ENCODE measurements at regions not wholly inside any gene's neighbourhood (a gene's known extent, or its start where the extent isn't known, plus 50 kb on each side); places are given as distances from the start of the nearest gene placed in this dataset.

- H3K36me3 ChIP-seq = no peaks in the 10 kb centered on the region
- no peak for DNase-seq (ENCODE audit: low spot score in 2 of 2)
- no peak overlapping the region for H3K27ac ChIP-seq
- H3K4me1 ChIP-seq = no peaks in the 10 kb centered on the region
- intact Hi-C loops (cut with DNase I) = no loop called here
- H3K4me3 ChIP-seq = no peak overlapping the region
- no peak for TF ChIP-seq CTCF (IDR thresholded peaks at IDR 0.05)
- H3K9me3 ChIP-seq = no peaks in the 10 kb centered on the region
- H3K27me3 ChIP-seq = no peaks in the 10 kb centered on the region
These were observed 1237.9 kb downstream of the TECRL start for GRCh38 chr4:63171341-63171740.

GRCh38 chr4:63170923-63171322 lies 1238.3 kb downstream of the TECRL start:
- no peak for TF ChIP-seq CTCF (IDR thresholded peaks at IDR 0.05)
- intact Hi-C loops (cut with DNase I) = no loop called here
- H3K4me1 ChIP-seq = no peaks in the 10 kb centered on the region

GRCh38 chr4:63169836-63170235 lies 1239.4 kb downstream of the TECRL start:
- no peak overlapping the region for H3K4me3 ChIP-seq
- no peaks in the 10 kb centered on the region for H3K4me1 ChIP-seq
- DNase-seq (ENCODE audit: low spot score in 2 of 2) = no peak
- H3K27ac ChIP-seq = no peak overlapping the region
- no peaks in the 10 kb centered on the region for H3K9me3 ChIP-seq
- intact Hi-C loops (cut with DNase I) = no loop called here
- H3K36me3 ChIP-seq = no peaks in the 10 kb centered on the region
- H3K27me3 ChIP-seq = no peaks in the 10 kb centered on the region
- no peak for TF ChIP-seq CTCF (IDR thresholded peaks at IDR 0.05)

More at GRCh38 chr4:63170923-63171322, 1238.3 kb downstream of the TECRL start:
- Histone ChIP-seq H3K9me3 (no peaks in the 10 kb centered on the region), H3K27ac (no peak overlapping the region), H3K36me3 (no peaks in the 10 kb centered on the region), H3K27me3 (no peaks in the 10 kb centered on the region), H3K4me3 (no peak overlapping the region)
- no peak for DNase-seq (ENCODE audit: low spot score in 2 of 2)

- no peaks in the 10 kb centered on the region for H3K27me3 ChIP-seq
- no peaks in the 10 kb centered on the region for H3K4me1 ChIP-seq
- intact Hi-C loops (cut with DNase I) = no loop called here
- H3K9me3 ChIP-seq = no peaks in the 10 kb centered on the region
- H3K4me3 ChIP-seq = no peak overlapping the region
- no peak for DNase-seq (ENCODE audit: low spot score in 2 of 2)
- H3K36me3 ChIP-seq = no peaks in the 10 kb centered on the region
- no peak for TF ChIP-seq CTCF (IDR thresholded peaks at IDR 0.05)
- no peak overlapping the region for H3K27ac ChIP-seq
These were observed 1253.7 kb downstream of the TECRL start for GRCh38 chr4:63155561-63155960.

GRCh38 chr4:63123441-63123840 lies 1285.8 kb downstream of the TECRL start:
- Histone ChIP-seq H3K4me3 (no peak overlapping the region), H3K4me1 (no peaks in the 10 kb centered on the region), H3K36me3 (no peaks in the 10 kb centered on the region), H3K27me3 (no peaks in the 10 kb centered on the region), H3K9me3 (no peaks in the 10 kb centered on the region), H3K27ac (no peak overlapping the region)
- DNase-seq (ENCODE audit: low spot score in 2 of 2) = no peak
- TF ChIP-seq CTCF (IDR thresholded peaks at IDR 0.05) = no peak
- intact Hi-C loops (cut with DNase I) = no loop called here

- no peak overlapping the region for H3K27ac ChIP-seq
- TF ChIP-seq CTCF (IDR thresholded peaks at IDR 0.05) = no peak
- no peaks in the 10 kb centered on the region for H3K9me3 ChIP-seq
- no peaks in the 10 kb centered on the region for H3K36me3 ChIP-seq
- no peaks in the 10 kb centered on the region for H3K4me1 ChIP-seq
- DNase-seq (ENCODE audit: low spot score in 2 of 2) = no peak
- no peak overlapping the region for H3K4me3 ChIP-seq
- no peaks in the 10 kb centered on the region for H3K27me3 ChIP-seq
- intact Hi-C loops (cut with DNase I) = no loop called here
These were observed 1286.3 kb downstream of the TECRL start for GRCh38 chr4:63122955-63123354.
